H1 (cell line): ENCODE measurements at regions not wholly inside any gene's neighbourhood (a gene's known extent, or its start where the extent isn't known, plus 50 kb on each side); places are given as distances from the start of the nearest gene placed in this dataset.

Experiments used
- ASH2L ChIP-seq: fragments of 200-600, 300-600 bp; sonication (generic); IDR thresholded peaks from one replicate; pipeline ENCODE4 v1.7.1; 2017; ENCODE audit warnings: low read length
- ATF2 ChIP-seq: IDR thresholded peaks from 2 replicates; pipeline ENCODE4 v1.6.1; 2012; ENCODE audit warnings: low read length, inconsistent platforms
- JUN ChIP-seq: IDR thresholded peaks from 2 replicates; pipeline ENCODE4 v1.6.1; 2011; ENCODE audit warnings: low read depth, mild to moderate bottlenecking, improper control_type of control experiment, low read length
- JUND ChIP-seq: IDR thresholded peaks from 2 replicates; pipeline ENCODE4 v1.6.1; 2011; ENCODE audit warnings: mild to moderate bottlenecking, improper control_type of control experiment, low read length
- KDM1A ChIP-seq: fragments of 200-600, 300-600 bp; sonication (generic); IDR thresholded peaks from 2 replicates; pipeline ENCODE4 v1.7.1; 2016; ENCODE audit warnings: mild to moderate bottlenecking, low read length, borderline replicate concordance
- TAF7 ChIP-seq: optimal IDR thresholded peaks from 2 replicates; pipeline ENCODE3; 2011; ENCODE audit warnings: low read depth, mild to moderate bottlenecking, inconsistent platforms, low read length, moderate library complexity, borderline replicate concordance

- TF ChIP-seq JUND (no peak), ATF2 (no peak), KDM1A (no peak), JUN (no peak), TAF7 (no peak), ASH2L (no peak)
These were observed 1246.4 kb downstream of the BRD1 start (continued) for GRCh38 chr22:48581205-48581766.
